ENCODE measurements at regions not wholly inside any gene's neighbourhood (a gene's known extent, or its start where the extent isn't known, plus 50 kb on each side); places are given as distances from the start of the nearest gene placed in this dataset.

DNA sequence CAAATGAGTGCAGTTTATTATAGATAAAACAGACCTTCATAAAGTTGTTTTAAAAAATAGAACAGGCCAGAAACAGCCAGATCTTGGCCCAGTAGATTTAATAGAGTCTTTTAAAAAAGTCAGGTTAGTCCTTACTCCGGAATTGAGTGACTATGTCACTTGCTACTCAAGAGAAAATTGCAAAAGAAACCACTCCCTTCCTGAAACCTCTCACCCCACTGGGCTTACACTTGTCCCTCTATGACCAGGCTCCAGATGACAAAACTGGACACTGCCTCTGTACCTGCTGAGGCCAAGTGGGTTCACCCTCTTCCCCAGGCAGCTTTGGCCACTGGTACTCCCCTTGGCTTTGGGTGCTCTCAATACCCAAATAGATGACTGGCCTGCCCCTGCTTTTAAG is 357.2 kb upstream of the TRPC7 start:
- no peaks in the 10 kb centered on the region for H3K79me2 ChIP-seq (ENCODE audit: control insufficient read depth, insufficient read depth, low read length)
- ChIA-PET POLR2A (no interaction called here), CTCF (no interaction called here), RAD21 (ENCODE audit: unreplicated experiment) (no interaction called here), SMC1A (ENCODE audit: uncharacterized antibody, unreplicated experiment) (no interaction called here)
- ATAC-seq (no peak), FAIRE-seq (no peak), DNase-seq (ENCODE audit: low read depth, low spot score) (no peak)
- H2AFZ ChIP-seq (ENCODE audit: control insufficient read depth, low read depth, low read length) = no peak overlapping the region
- no peak overlapping the region for H3K27ac ChIP-seq (ENCODE audit: control insufficient read depth, insufficient read depth)
- H3K9me3 ChIP-seq (replicated peaks; ENCODE audit: control insufficient read depth, insufficient read depth, low read length) = no peaks in the 10 kb centered on the region
- intact Hi-C loops (cut with micrococcal nuclease; ENCODE audit: unreplicated experiment) (no loop called here), in situ Hi-C loops (cut with MboI) (no loop called here)
- whole genome bisulfite sequencing (ENCODE audit: insufficient coverage, insufficient replicate concordance, low lambda C conversion rate, missing lambda C conversion rate) = 29% methylated on average over 1 of the region's 1 CpG
- H3K4me2 ChIP-seq (ENCODE audit: control insufficient read depth, insufficient read depth) = no peak overlapping the region
- no peak overlapping the region for H3K9ac ChIP-seq (ENCODE audit: control insufficient read depth, insufficient read depth, low read length)
- no peaks in the 10 kb centered on the region for H3K4me1 ChIP-seq (ENCODE audit: control insufficient read depth, insufficient read depth, low read length)
- H3K27me3 ChIP-seq (replicated peaks in 1 of 2; ENCODE audit: control insufficient read depth in 2 of 2, insufficient read depth in 2 of 2, low read length in 1 of 2) = 0 out of 4 replicates have a peak, but pooled peaks cover 0 to 2% of the 10 kb centered on the region in 2 experiments
- H3K4me3 ChIP-seq = no peak overlapping the region
- no TSS peak for BruUV-seq (replicated peaks)
- no peaks in the 10 kb centered on the region for H3K36me3 ChIP-seq (ENCODE audit: control insufficient read depth in 2 of 2, insufficient read depth in 2 of 2, low read length in 1 of 2)
- no peak for TF ChIP-seq E2F4 (IDR thresholded peaks at IDR 0.05; ENCODE audit: low read depth, low read length)
- no peak for TF ChIP-seq SMAD5 (IDR thresholded peaks at IDR 0.05; ENCODE audit: low read depth)
- TF ChIP-seq FOS (IDR thresholded peaks at IDR 0.05; ENCODE audit: borderline replicate concordance, extremely low read depth, insufficient read length) = no peak
- no peak for TF ChIP-seq E4F1 (IDR thresholded peaks at IDR 0.05; ENCODE audit: borderline replicate concordance, partially characterized antibody)
- TF ChIP-seq CHD4 (IDR thresholded peaks at IDR 0.05) = no peak
- no peak for TF ChIP-seq RFX5 (IDR thresholded peaks at IDR 0.05; ENCODE audit: low read depth, low read length)
- no peak for TF ChIP-seq BACH1 (IDR thresholded peaks at IDR 0.05; ENCODE audit: borderline replicate concordance)
- TF ChIP-seq, protein P1, sequence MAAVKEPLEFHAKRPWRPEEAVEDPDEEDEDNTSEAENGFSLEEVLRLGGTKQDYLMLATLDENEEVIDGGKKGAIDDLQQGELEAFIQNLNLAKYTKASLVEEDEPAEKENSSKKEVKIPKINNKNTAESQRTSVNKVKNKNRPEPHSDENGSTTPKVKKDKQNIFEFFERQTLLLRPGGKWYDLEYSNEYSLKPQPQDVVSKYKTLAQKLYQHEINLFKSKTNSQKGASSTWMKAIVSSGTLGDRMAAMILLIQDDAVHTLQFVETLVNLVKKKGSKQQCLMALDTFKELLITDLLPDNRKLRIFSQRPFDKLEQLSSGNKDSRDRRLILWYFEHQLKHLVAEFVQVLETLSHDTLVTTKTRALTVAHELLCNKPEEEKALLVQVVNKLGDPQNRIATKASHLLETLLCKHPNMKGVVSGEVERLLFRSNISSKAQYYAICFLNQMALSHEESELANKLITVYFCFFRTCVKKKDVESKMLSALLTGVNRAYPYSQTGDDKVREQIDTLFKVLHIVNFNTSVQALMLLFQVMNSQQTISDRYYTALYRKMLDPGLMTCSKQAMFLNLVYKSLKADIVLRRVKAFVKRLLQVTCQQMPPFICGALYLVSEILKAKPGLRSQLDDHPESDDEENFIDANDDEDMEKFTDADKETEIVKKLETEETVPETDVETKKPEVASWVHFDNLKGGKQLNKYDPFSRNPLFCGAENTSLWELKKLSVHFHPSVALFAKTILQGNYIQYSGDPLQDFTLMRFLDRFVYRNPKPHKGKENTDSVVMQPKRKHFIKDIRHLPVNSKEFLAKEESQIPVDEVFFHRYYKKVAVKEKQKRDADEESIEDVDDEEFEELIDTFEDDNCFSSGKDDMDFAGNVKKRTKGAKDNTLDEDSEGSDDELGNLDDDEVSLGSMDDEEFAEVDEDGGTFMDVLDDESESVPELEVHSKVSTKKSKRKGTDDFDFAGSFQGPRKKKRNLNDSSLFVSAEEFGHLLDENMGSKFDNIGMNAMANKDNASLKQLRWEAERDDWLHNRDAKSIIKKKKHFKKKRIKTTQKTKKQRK (IDR thresholded peaks at IDR 0.05; ENCODE audit: low read depth, low read length) = no peak
- TF ChIP-seq STAT1 (conservative IDR thresholded peaks at IDR 0.05) = no peak
- TF ChIP-seq CUX1 (IDR thresholded peaks at IDR 0.05; ENCODE audit: insufficient replicate concordance, low read depth, low read length) = no peak
- H4K20me1 ChIP-seq (ENCODE audit: control insufficient read depth, insufficient read depth) = no peaks in the 10 kb centered on the region

Data from GM12878 (cell line).